H9 (cell line): ENCODE measurements at regions not wholly inside any gene's neighbourhood (a gene's known extent, or its start where the extent isn't known, plus 50 kb on each side); places are given as distances from the start of the nearest gene placed in this dataset.

Experiments used
- DNase-seq: peaks from one replicate; pipeline ENCODE4 v3.0.0-alpha.2; 2017
- H2AFZ ChIP-seq: one replicate; pipeline ENCODE4 v1.6.1; 2013; ENCODE audit warnings: mild to moderate bottlenecking, low read length, control low read depth, moderate library complexity
- H2AK5ac ChIP-seq: 2 replicates; pipeline ENCODE4 v1.6.1; 2013; ENCODE audit warnings: low read length, control low read depth, mixed read lengths; ENCODE audit not compliant: insufficient read length
- H2BK120ac ChIP-seq: one replicate; pipeline ENCODE4 v1.6.1; 2013; ENCODE audit warnings: low read depth, mild to moderate bottlenecking, low read length, control low read depth, inconsistent platforms; ENCODE audit not compliant: poor library complexity, severe bottlenecking
- H2BK12ac ChIP-seq: 2 replicates; pipeline ENCODE4 v1.6.1; 2013; ENCODE audit warnings: low read length, control low read depth, mixed read lengths, low read depth; ENCODE audit not compliant: insufficient read length
- H2BK15ac ChIP-seq: 2 replicates; pipeline ENCODE4 v1.6.1; 2013; ENCODE audit warnings: low read depth, low read length, control low read depth
- H2BK20ac ChIP-seq: one replicate; pipeline ENCODE4 v1.6.1; 2013; ENCODE audit warnings: low read depth, mild to moderate bottlenecking, low read length, control low read depth, inconsistent platforms; ENCODE audit not compliant: poor library complexity, severe bottlenecking
- H2BK5ac ChIP-seq: 2 replicates; pipeline ENCODE4 v1.6.1; 2013; ENCODE audit warnings: low read length, control low read depth, mixed read lengths; ENCODE audit not compliant: insufficient read length
- H3K14ac ChIP-seq: 2 replicates; pipeline ENCODE4 v1.6.1; 2013; ENCODE audit warnings: low read length, control low read depth; ENCODE audit not compliant: insufficient read depth
- H3K18ac ChIP-seq: 2 replicates; pipeline ENCODE4 v1.6.1; 2013; ENCODE audit warnings: low read depth, mild to moderate bottlenecking, mixed read lengths, low read length, control low read depth; ENCODE audit not compliant: insufficient read length
- H3K23ac ChIP-seq: 2 replicates; pipeline ENCODE4 v1.6.1; 2013; ENCODE audit warnings: low read length, control low read depth, mixed read lengths, low read depth; ENCODE audit not compliant: insufficient read length
- H3K23me2 ChIP-seq: 2 replicates; pipeline ENCODE4 v1.6.1; 2013; ENCODE audit warnings: low read depth, mild to moderate bottlenecking, mixed read lengths, low read length, control low read depth; ENCODE audit not compliant: insufficient read length, poor library complexity, severe bottlenecking
- H3K27ac ChIP-seq: 2 replicates; pipeline ENCODE4 v1.5.1; 2013; ENCODE audit warnings: low read length, control low read depth, mixed read lengths, low read depth; ENCODE audit not compliant: insufficient read length
- H3K27me3 ChIP-seq: 2 replicates; pipeline ENCODE4 v1.6.1; 2013; ENCODE audit warnings: low read length, control low read depth, inconsistent platforms; ENCODE audit not compliant: insufficient read depth
- H3K4ac ChIP-seq: 2 replicates; pipeline ENCODE4 v1.6.1; 2013; ENCODE audit warnings: low read depth, mild to moderate bottlenecking, control low read depth, inconsistent platforms, low read length, moderate library complexity
- H3K4me1 ChIP-seq: 2 replicates; pipeline ENCODE4 v1.6.1; 2013; ENCODE audit warnings: low read length, control low read depth, inconsistent platforms; ENCODE audit not compliant: insufficient read depth
- H3K4me2 ChIP-seq: 2 replicates; pipeline ENCODE4 v1.6.1; 2013; ENCODE audit warnings: low read length, control low read depth, mixed read lengths; ENCODE audit not compliant: insufficient read length, insufficient read depth
- H3K56ac ChIP-seq: 2 replicates; pipeline ENCODE4 v1.6.1; 2013; ENCODE audit warnings: low read depth, mild to moderate bottlenecking, mixed read lengths, low read length, control low read depth; ENCODE audit not compliant: insufficient read length
- H3K79me1 ChIP-seq: 2 replicates; pipeline ENCODE4 v1.6.1; 2013; ENCODE audit warnings: low read depth, mild to moderate bottlenecking, moderate library complexity, low read length, control low read depth, inconsistent platforms; ENCODE audit not compliant: insufficient read depth, poor library complexity, severe bottlenecking
- H3K79me2 ChIP-seq: 2 replicates; pipeline ENCODE4 v1.6.1; 2013; ENCODE audit warnings: low read length, control low read depth, inconsistent platforms; ENCODE audit not compliant: insufficient read depth
- H3K9ac ChIP-seq: 2 replicates; pipeline ENCODE4 v1.6.1; 2013; ENCODE audit warnings: low read length, control low read depth, mixed read lengths; ENCODE audit not compliant: insufficient read length; ENCODE audit errors: extremely low read depth
- H3K9me3 ChIP-seq: one replicate; pipeline ENCODE4 v1.6.1; 2013; ENCODE audit warnings: low read depth, low read length, inconsistent platforms; ENCODE audit not compliant: control insufficient read depth
- H3T11ph ChIP-seq: one replicate; pipeline ENCODE4 v1.6.1; 2013; ENCODE audit warnings: mild to moderate bottlenecking, low read length, control low read depth, inconsistent platforms
- H4K20me1 ChIP-seq: one replicate; pipeline ENCODE4 v1.6.1; 2013; ENCODE audit not compliant: control insufficient read depth, insufficient read length, insufficient read depth
- H4K5ac ChIP-seq: 2 replicates; pipeline ENCODE4 v1.6.1; 2013; ENCODE audit warnings: low read depth, mild to moderate bottlenecking, mixed read lengths, low read length, control low read depth; ENCODE audit not compliant: insufficient read length
- H4K8ac ChIP-seq: replicated peaks from 2 replicates; pipeline ENCODE4 v1.6.1; 2013; ENCODE audit warnings: low read length, control low read depth, mixed read lengths, low read depth; ENCODE audit not compliant: insufficient read length
- H4K91ac ChIP-seq: 2 replicates; pipeline ENCODE4 v1.6.1; 2013; ENCODE audit warnings: low read depth, mild to moderate bottlenecking, moderate library complexity, mixed read lengths, low read length, control low read depth; ENCODE audit not compliant: insufficient read length
- H3K27ac Mint-ChIP-seq, 3 experiments: 2 replicates in 2 of 3; 3 replicates in 1 of 3; pipeline ENCODE4 v1.8.0; 2020 to 2021; ENCODE audit warnings: mixed read lengths in 3 of 3, mild to moderate bottlenecking in 1 of 3, moderate library complexity in 1 of 3
- H3K27me3 Mint-ChIP-seq: 2 replicates; pipeline ENCODE4 v1.8.0; 2021; ENCODE audit warnings: low read depth, mild to moderate bottlenecking, moderate library complexity, mixed read lengths
- H3K36me3 Mint-ChIP-seq, 3 experiments: 2 replicates in 2 of 3; 3 replicates in 1 of 3; pipeline ENCODE4 v1.8.0; 2020 to 2021; ENCODE audit warnings: low read depth in 3 of 3, mixed read lengths in 3 of 3; ENCODE audit not compliant: insufficient read depth in 1 of 3
- H3K4me1 Mint-ChIP-seq, 2 experiments: 2 replicates each; pipeline ENCODE4 v1.8.0; 2020; ENCODE audit warnings: mixed read lengths in 2 of 2
- H3K4me3 Mint-ChIP-seq, 2 experiments: 2 replicates in 1 of 2; 3 replicates in 1 of 2; pipeline ENCODE4 v1.8.0; 2020 to 2021; ENCODE audit warnings: mild to moderate bottlenecking in 2 of 2, mixed read lengths in 2 of 2, moderate library complexity in 1 of 2
- H3K9me3 Mint-ChIP-seq, 2 experiments: 2 replicates in 1 of 2; 3 replicates in 1 of 2; pipeline ENCODE4 v1.8.0; 2020; ENCODE audit warnings: mild to moderate bottlenecking in 2 of 2, mixed read lengths in 2 of 2, moderate library complexity in 1 of 2
- WGBS: extraction: QIAGEN DNeasy Blood & Tissue Kit; methylation state at CpG from one replicate; pipeline ENCODE4 v1.1.7; 2013; ENCODE audit warnings: missing lambda C conversion rate, low lambda C conversion rate, mixed read lengths; ENCODE audit not compliant: insufficient read length; ENCODE audit errors: extremely low coverage; 5-methylcytosine and 5-hydroxymethylcytosine counted together
- TF ChIP-seq, protein P1 (sequence below): fragments of 200-600 bp; sonication (generic); conservative IDR thresholded peaks from 3 replicates; pipeline ENCODE4 v1.8.0; 2021; ENCODE audit warnings: antibody characterized with exemption, mild to moderate bottlenecking

GRCh38 chr2:240364961-240365775 is 70.3 kb upstream of the GPC1 start:
- no peak overlapping the region for H2BK120ac ChIP-seq
- no peak for DNase-seq
- H3K23me2 ChIP-seq: no peaks in the 10 kb centered on the region
- H3K27ac ChIP-seq: no peak overlapping the region
- H2AK5ac ChIP-seq: no peak overlapping the region
- no peaks in the 10 kb centered on the region for H3K79me1 ChIP-seq
- no peak overlapping the region for H2BK5ac ChIP-seq
- no peak overlapping the region for H3K9ac ChIP-seq
- H3K4me3 Mint-ChIP-seq: no peak overlapping the region
- no peaks in the 10 kb centered on the region for H3K79me2 ChIP-seq
- H3K4me1 ChIP-seq: no peaks in the 10 kb centered on the region
- H3K18ac ChIP-seq: no peak overlapping the region
- peaks cover 16 to 18% of the 10 kb centered on the region in 2 experiments for H3K9me3 Mint-ChIP-seq
- H3K36me3 Mint-ChIP-seq: peaks cover 2 to 15% (median 9%) of the 10 kb centered on the region in 3 experiments; a peak in 5 of 7 replicates
- H2AFZ ChIP-seq: no peak overlapping the region
- no peak overlapping the region for H4K5ac ChIP-seq
- H2BK20ac ChIP-seq: no peak overlapping the region
- no peak overlapping the region for H4K91ac ChIP-seq
- TF ChIP-seq, protein P1, sequence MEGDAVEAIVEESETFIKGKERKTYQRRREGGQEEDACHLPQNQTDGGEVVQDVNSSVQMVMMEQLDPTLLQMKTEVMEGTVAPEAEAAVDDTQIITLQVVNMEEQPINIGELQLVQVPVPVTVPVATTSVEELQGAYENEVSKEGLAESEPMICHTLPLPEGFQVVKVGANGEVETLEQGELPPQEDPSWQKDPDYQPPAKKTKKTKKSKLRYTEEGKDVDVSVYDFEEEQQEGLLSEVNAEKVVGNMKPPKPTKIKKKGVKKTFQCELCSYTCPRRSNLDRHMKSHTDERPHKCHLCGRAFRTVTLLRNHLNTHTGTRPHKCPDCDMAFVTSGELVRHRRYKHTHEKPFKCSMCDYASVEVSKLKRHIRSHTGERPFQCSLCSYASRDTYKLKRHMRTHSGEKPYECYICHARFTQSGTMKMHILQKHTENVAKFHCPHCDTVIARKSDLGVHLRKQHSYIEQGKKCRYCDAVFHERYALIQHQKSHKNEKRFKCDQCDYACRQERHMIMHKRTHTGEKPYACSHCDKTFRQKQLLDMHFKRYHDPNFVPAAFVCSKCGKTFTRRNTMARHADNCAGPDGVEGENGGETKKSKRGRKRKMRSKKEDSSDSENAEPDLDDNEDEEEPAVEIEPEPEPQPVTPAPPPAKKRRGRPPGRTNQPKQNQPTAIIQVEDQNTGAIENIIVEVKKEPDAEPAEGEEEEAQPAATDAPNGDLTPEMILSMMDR: no peak
- no peak overlapping the region for H3K14ac ChIP-seq
- H3K23ac ChIP-seq: no peak overlapping the region
- peaks cover 11% of the 10 kb centered on the region for H3K9me3 ChIP-seq
- H3K27me3 Mint-ChIP-seq: peaks cover 8% of the 10 kb centered on the region
- no peak overlapping the region for H3K4ac ChIP-seq
- no peak overlapping the region for H3K4me2 ChIP-seq
- H3T11ph ChIP-seq: no peak overlapping the region
- no peak overlapping the region for H4K8ac ChIP-seq
- no peak overlapping the region for H2BK15ac ChIP-seq
- peaks cover 0 to 9% of the 10 kb centered on the region in 2 experiments; a peak in 3 of 4 replicates for H3K4me1 Mint-ChIP-seq
- no peaks in the 10 kb centered on the region for H3K27me3 ChIP-seq
- no CpG with 5 or more reads among the region's 30 CpGs for WGBS
- no peak overlapping the region for H3K56ac ChIP-seq
- no peak overlapping the region; a peak in 1 of 7 replicates for H3K27ac Mint-ChIP-seq
- H2BK12ac ChIP-seq: no peak overlapping the region
- H4K20me1 ChIP-seq: no peaks in the 10 kb centered on the region
